CD14-positive monocyte (primary cell): ENCODE measurements at regions not wholly inside any gene's neighbourhood (a gene's known extent, or its start where the extent isn't known, plus 50 kb on each side); places are given as distances from the start of the nearest gene placed in this dataset.

Experiments
- DNase-seq, 3 donors: peaks; one replicate each; pipeline ENCODE4 v3.0.0-alpha.2; 2011 to 2022
- H2AFZ ChIP-seq: 2 replicates; pipeline ENCODE4 v1.6.0; 2012; ENCODE audit warnings: mild to moderate bottlenecking, low read depth, low read length, inconsistent platforms; ENCODE audit not compliant: insufficient read depth, poor library complexity, severe bottlenecking
- H3K27ac ChIP-seq, 2 donors: 1 replicate in 1 of 2; 2 replicates in 1 of 2; pipeline ENCODE4 v1.5.1; 2012 to 2013; ENCODE audit warnings: low read length in 2 of 2, control low read depth in 1 of 2, inconsistent platforms in 1 of 2, low read depth in 1 of 2, mild to moderate bottlenecking in 1 of 2
- H3K27me3 ChIP-seq, 2 donors: one replicate each; pipeline versions ENCODE4 v1.6.0 to v1.6.1; 2011 to 2013; ENCODE audit warnings: low read length in 2 of 2; ENCODE audit not compliant: control insufficient read depth in 2 of 2, insufficient read depth in 2 of 2
- H3K36me3 ChIP-seq, 2 donors: replicated peaks in 1 of 2; 1 replicate in 1 of 2; 2 replicates in 1 of 2; pipeline versions ENCODE4 v1.5.1 to v1.6.1; 2012 to 2013; ENCODE audit warnings: low read length in 2 of 2, control low read depth in 1 of 2, inconsistent platforms in 1 of 2, mild to moderate bottlenecking in 1 of 2; ENCODE audit not compliant: insufficient read depth in 2 of 2, control insufficient read depth in 1 of 2
- H3K4me1 ChIP-seq, 2 donors: 1 replicate in 1 of 2; 2 replicates in 1 of 2; pipeline versions ENCODE4 v1.5.1 to v1.6.1; 2012 to 2013; ENCODE audit warnings: low read length in 2 of 2, control low read depth in 1 of 2, inconsistent platforms in 1 of 2, mild to moderate bottlenecking in 1 of 2, moderate library complexity in 1 of 2; ENCODE audit not compliant: insufficient read depth in 2 of 2, control insufficient read depth in 1 of 2
- H3K4me2 ChIP-seq: replicated peaks from 2 replicates; pipeline ENCODE3; 2012; ENCODE audit warnings: low read length, moderate library complexity, mild to moderate bottlenecking; ENCODE audit not compliant: poor library complexity, severe bottlenecking; ENCODE audit errors: extremely low read depth
- H3K4me3 ChIP-seq, 3 experiments: fragments of 200-600 bp in 1 of 3; sonication (generic) in 1 of 3; replicated peaks in 1 of 3; 1 replicate in 2 of 3; 2 replicates in 1 of 3; pipeline ENCODE4 v1.5.1; 2011 to 2013; ENCODE audit warnings: low read length in 3 of 3, mild to moderate bottlenecking in 3 of 3, control low read depth in 2 of 3, low read depth in 2 of 3, inconsistent platforms in 1 of 3, moderate library complexity in 1 of 3
- H3K79me2 ChIP-seq: 2 replicates; pipeline ENCODE4 v1.6.0; 2012; ENCODE audit warnings: mild to moderate bottlenecking, control low read depth, inconsistent platforms, low read length, moderate library complexity; ENCODE audit not compliant: insufficient read depth
- H3K9ac ChIP-seq: 2 replicates; pipeline ENCODE4 v1.6.0; 2017; ENCODE audit warnings: low read length, mild to moderate bottlenecking; ENCODE audit not compliant: insufficient read depth, poor library complexity, severe bottlenecking
- H3K9me3 ChIP-seq, 2 donors: replicated peaks in 1 of 2; 1 replicate in 1 of 2; 2 replicates in 1 of 2; pipeline versions ENCODE4 v1.5.1 to v1.6.1; 2012 to 2013; ENCODE audit warnings: low read length in 2 of 2, control low read depth in 1 of 2; ENCODE audit not compliant: control insufficient read depth in 1 of 2, insufficient read depth in 1 of 2
- H4K20me1 ChIP-seq: 2 replicates; pipeline ENCODE4 v1.6.0; 2012; ENCODE audit warnings: mild to moderate bottlenecking, low read length, control low read depth, moderate library complexity; ENCODE audit not compliant: insufficient read depth
- H3K27ac Mint-ChIP-seq, 7 donors: one replicate each; pipeline ENCODE4 v1.8.0; 2020; ENCODE audit warnings: mild to moderate bottlenecking in 7 of 7, mixed read lengths in 7 of 7, moderate library complexity in 6 of 7, inconsistent platforms in 2 of 7
- H3K27me3 Mint-ChIP-seq, 3 donors: one replicate each; pipeline ENCODE4 v1.8.0; 2021 to 2022; ENCODE audit warnings: low read depth in 3 of 3, mild to moderate bottlenecking in 3 of 3, mixed read lengths in 3 of 3, moderate library complexity in 3 of 3, inconsistent platforms in 1 of 3
- H3K36me3 Mint-ChIP-seq, 2 donors: one replicate each; pipeline ENCODE4 v1.8.0; 2020; ENCODE audit warnings: mixed read lengths in 2 of 2, inconsistent platforms in 1 of 2, mild to moderate bottlenecking in 1 of 2
- H3K4me1 Mint-ChIP-seq: one replicate; pipeline ENCODE4 v1.8.0; 2020; ENCODE audit warnings: mild to moderate bottlenecking, mixed read lengths
- H3K4me3 Mint-ChIP-seq, 2 donors: one replicate each; pipeline ENCODE4 v1.8.0; 2020; ENCODE audit warnings: mild to moderate bottlenecking in 2 of 2, mixed read lengths in 2 of 2, moderate library complexity in 1 of 2
- H3K9me3 Mint-ChIP-seq, 7 donors: one replicate each; pipeline ENCODE4 v1.8.0; 2020 to 2022; ENCODE audit warnings: mixed read lengths in 7 of 7, mild to moderate bottlenecking in 6 of 7, moderate library complexity in 6 of 7, inconsistent platforms in 2 of 7
- CTCF ChIP-seq: fragments of 200-600 bp; IDR thresholded peaks from one replicate; pipeline ENCODE4 v1.8.0; 2022; ENCODE audit warnings: antibody characterized with exemption, mild to moderate bottlenecking
- WGBS: methylation state at CpG from one replicate; pipeline ENCODE4 v1.1.5; 2013; ENCODE audit warnings: missing lambda C conversion rate; ENCODE audit not compliant: insufficient coverage; 5-methylcytosine and 5-hydroxymethylcytosine counted together
- intact Hi-C, 2 donors: fragments of 100-400 bp; cut with micrococcal nuclease; formaldehyde crosslinking; loops; one replicate each; pipeline versions ENCODE4 v1.15.0 to v1.15.1; 2023

GRCh38 chrX:38929966-38930421 is 128.7 kb downstream of the MID1IP1 start:
- no CpG with 5 or more reads among the region's 2 CpGs for WGBS
- Histone ChIP-seq H3K4me1 (peaks cover 0 to 3% of the 10 kb centered on the region in 2 donors), H3K9ac (no peak overlapping the region), H3K9me3 (no peaks in the 10 kb centered on the region), H3K79me2 (no peaks in the 10 kb centered on the region), H3K36me3 (no peaks in the 10 kb centered on the region), H2AFZ (no peak overlapping the region), H3K4me3 (no peak overlapping the region), H4K20me1 (no peaks in the 10 kb centered on the region), H3K4me2 (no peak overlapping the region), H3K27me3 (no peaks in the 10 kb centered on the region), H3K27ac (no peak overlapping the region)
- Mint-ChIP-seq H3K4me3 (no peak overlapping the region), H3K4me1 (peaks cover 4% of the 10 kb centered on the region), H3K36me3 (no peaks in the 10 kb centered on the region), H3K9me3 (peaks cover 0 to 5% (median 0%) of the 10 kb centered on the region in 7 donors), H3K27me3 (peaks cover 0 to 2% (median 0%) of the 10 kb centered on the region in 3 donors), H3K27ac (no peak overlapping the region)
- no peak for TF ChIP-seq CTCF
- peak in 1 of 3 donors; percentile 16 for DNase-seq
- intact Hi-C loops, result no loop called here

- Histone ChIP-seq H3K27ac (no peak overlapping the region), H3K4me1 (peaks cover 0 to 3% of the 10 kb centered on the region in 2 donors), H3K9me3 (no peaks in the 10 kb centered on the region), H3K27me3 (no peaks in the 10 kb centered on the region), H3K4me2 (no peak overlapping the region), H3K79me2 (no peaks in the 10 kb centered on the region), H4K20me1 (no peaks in the 10 kb centered on the region), H2AFZ (no peak overlapping the region), H3K36me3 (no peaks in the 10 kb centered on the region), H3K9ac (no peak overlapping the region), H3K4me3 (no peak overlapping the region)
- DNase-seq, result no peak
- no CpG with 5 or more reads among the region's 2 CpGs for WGBS
- Mint-ChIP-seq H3K27me3 (peaks cover 0 to 2% (median 0%) of the 10 kb centered on the region in 3 donors), H3K4me3 (no peak overlapping the region), H3K27ac (no peak overlapping the region), H3K36me3 (no peaks in the 10 kb centered on the region), H3K9me3 (peaks cover 0 to 5% (median 0%) of the 10 kb centered on the region in 7 donors), H3K4me1 (peaks cover 4% of the 10 kb centered on the region)
- no peak for TF ChIP-seq CTCF
- intact Hi-C loops, result no loop called here
These were observed 129.2 kb downstream of the MID1IP1 start for GRCh38 chrX:38930474-38930873.
